ENCODE measurements at regions not wholly inside any gene's neighbourhood (a gene's known extent, or its start where the extent isn't known, plus 50 kb on each side); places are given as distances from the start of the nearest gene placed in this dataset.

DNA sequence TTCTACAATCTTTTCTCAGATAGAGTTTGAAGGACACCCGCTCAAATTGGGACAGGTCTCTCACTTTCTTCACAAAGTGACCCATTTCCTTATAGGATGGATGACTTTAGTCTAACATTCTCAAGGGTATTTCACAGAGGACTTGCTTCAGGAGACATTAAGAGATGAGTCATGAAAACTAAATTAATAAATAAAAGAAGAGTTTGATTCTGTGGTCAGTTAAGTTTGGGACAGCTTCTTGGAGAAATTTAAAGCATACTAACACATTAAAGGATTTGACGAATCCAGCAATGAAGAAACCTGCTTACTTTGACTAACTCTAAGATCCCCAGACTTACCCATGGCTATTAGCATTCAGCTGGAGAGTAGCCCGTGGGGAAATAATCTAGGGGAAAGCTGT lies 95.6 kb upstream of the RAB3GAP2 start:
- DNase-seq (ENCODE audit: low spot score) (no peak), ATAC-seq (no peak)
- Mint-ChIP-seq H3K27ac (no peak overlapping the region), H3K27me3 (peaks cover 14 to 41% of the 10 kb centered on the region in 2 donors), H3K4me1 (ENCODE audit: low read depth in 2 of 2) (no peaks in the 10 kb centered on the region), H3K36me3 (no peaks in the 10 kb centered on the region), H3K9me3 (no peaks in the 10 kb centered on the region), H3K4me3 (no peak overlapping the region)

GRCh38 chr1:220366269-220366668 lies 94.0 kb upstream of the RAB3GAP2 start:
- H3K4me1 Mint-ChIP-seq (ENCODE audit: low read depth in 2 of 2) = no peaks in the 10 kb centered on the region
- DNase-seq (ENCODE audit: low spot score) = no peak
- H3K27me3 Mint-ChIP-seq = peaks cover 18 to 50% of the 10 kb centered on the region in 2 donors
- H3K36me3 Mint-ChIP-seq = no peaks in the 10 kb centered on the region
- no peak overlapping the region for H3K27ac Mint-ChIP-seq
- no peak for ATAC-seq
- no peaks in the 10 kb centered on the region for H3K9me3 Mint-ChIP-seq
- no peak overlapping the region for H3K4me3 Mint-ChIP-seq

- no peaks in the 10 kb centered on the region for H3K36me3 Mint-ChIP-seq
- ATAC-seq (no peak), DNase-seq (ENCODE audit: low spot score) (no peak)
- peaks cover 3% of the 10 kb centered on the region for H3K9me3 Mint-ChIP-seq
- no peaks in the 10 kb centered on the region for H3K4me1 Mint-ChIP-seq (ENCODE audit: low read depth in 2 of 2)
- H3K27ac Mint-ChIP-seq = no peak overlapping the region
- H3K27me3 Mint-ChIP-seq = peaks cover 11 to 21% of the 10 kb centered on the region in 2 donors
- H3K4me3 Mint-ChIP-seq = no peak overlapping the region
These were observed 91.1 kb upstream of the RAB3GAP2 start for GRCh38 chr1:220363196-220363837.

GRCh38 chr1:220356981-220357850 lies 85.0 kb upstream of the RAB3GAP2 start:
- Mint-ChIP-seq H3K4me1 (ENCODE audit: low read depth in 2 of 2) (no peaks in the 10 kb centered on the region), H3K27me3 (peaks cover 11 to 13% of the 10 kb centered on the region in 2 donors), H3K36me3 (no peaks in the 10 kb centered on the region)

GRCh38 chr1:220353229-220354012 lies 81.2 kb upstream of the RAB3GAP2 start:
- no peaks in the 10 kb centered on the region for H3K9me3 Mint-ChIP-seq
- no peak overlapping the region for H3K27ac Mint-ChIP-seq
- H3K4me1 Mint-ChIP-seq (ENCODE audit: low read depth in 2 of 2) = no peaks in the 10 kb centered on the region
- ATAC-seq (no peak), DNase-seq (ENCODE audit: low spot score) (no peak)
- H3K36me3 Mint-ChIP-seq = no peaks in the 10 kb centered on the region
- H3K27me3 Mint-ChIP-seq = peaks cover 10 to 16% of the 10 kb centered on the region in 2 donors
- H3K4me3 Mint-ChIP-seq = no peak overlapping the region

More at GRCh38 chr1:220356981-220357850, 85.0 kb upstream of the RAB3GAP2 start:
- DNase-seq (ENCODE audit: low spot score) = no peak
- no peak for ATAC-seq
- H3K9me3 Mint-ChIP-seq = peaks cover 3% of the 10 kb centered on the region
- no peak overlapping the region for H3K4me3 Mint-ChIP-seq
- H3K27ac Mint-ChIP-seq = no peak overlapping the region

DNA sequence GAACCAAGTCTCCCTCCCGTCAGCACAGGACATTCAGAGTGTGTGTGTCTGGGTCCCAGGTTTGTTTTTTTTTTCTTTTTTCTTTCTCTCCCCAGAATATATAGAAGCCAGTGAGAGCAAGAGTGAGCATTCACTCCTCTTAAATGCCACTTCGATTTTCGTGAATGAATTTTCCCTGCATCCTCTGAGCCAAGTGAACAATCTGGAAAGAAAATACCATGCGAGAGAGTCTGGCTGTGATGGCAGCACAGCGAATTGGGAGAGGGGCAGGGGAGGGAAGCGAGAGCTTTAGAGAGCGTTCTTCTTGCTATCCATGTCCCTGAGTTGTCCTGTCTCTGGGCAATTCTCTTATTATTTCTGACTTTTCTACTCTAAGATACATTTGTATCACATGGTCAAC lies 76.0 kb upstream of the RAB3GAP2 start:
- no peaks in the 10 kb centered on the region for H3K9me3 Mint-ChIP-seq
- H3K36me3 Mint-ChIP-seq = no peaks in the 10 kb centered on the region
- H3K27me3 Mint-ChIP-seq = peaks cover 16 to 23% of the 10 kb centered on the region in 2 donors
- no peak overlapping the region for H3K4me3 Mint-ChIP-seq
- no peaks in the 10 kb centered on the region for H3K4me1 Mint-ChIP-seq (ENCODE audit: low read depth in 2 of 2)
- DNase-seq (ENCODE audit: low spot score) (no peak), ATAC-seq (no peak)
- no peak overlapping the region for H3K27ac Mint-ChIP-seq

DNA sequence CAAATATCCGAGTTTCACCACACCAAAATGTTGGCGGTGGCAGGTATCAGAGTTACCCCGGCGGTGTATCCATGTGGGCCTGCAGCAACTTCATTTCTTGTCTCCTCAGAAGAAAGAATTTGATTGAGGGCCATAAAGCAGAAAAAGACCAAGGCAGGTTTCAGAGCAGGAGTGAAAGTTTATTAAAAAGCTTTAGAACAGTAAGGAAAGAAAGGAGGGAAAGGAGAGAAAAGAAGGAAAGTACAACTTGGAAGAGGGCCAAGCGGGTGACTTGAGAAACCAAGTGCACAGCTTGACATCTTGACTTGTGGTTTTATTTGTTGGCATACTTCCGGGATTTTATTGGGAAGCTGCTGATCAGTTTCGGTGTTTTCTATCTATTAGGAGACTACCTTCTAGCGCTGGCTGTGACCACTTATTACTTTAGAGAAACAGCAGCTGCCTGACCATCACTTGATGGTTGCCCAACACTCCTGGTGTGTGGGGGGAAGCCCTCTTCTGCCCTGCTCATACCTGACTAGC lies 75.5 kb upstream of the RAB3GAP2 start:
- H3K27me3 Mint-ChIP-seq = peaks cover 16 to 21% of the 10 kb centered on the region in 2 donors
- no peak for ATAC-seq
- no peaks in the 10 kb centered on the region for H3K9me3 Mint-ChIP-seq
- no peaks in the 10 kb centered on the region for H3K4me1 Mint-ChIP-seq (ENCODE audit: low read depth in 2 of 2)
- no peak overlapping the region for H3K27ac Mint-ChIP-seq
- no peak overlapping the region for H3K4me3 Mint-ChIP-seq
- DNase-seq (ENCODE audit: low spot score) = no peak
- no peaks in the 10 kb centered on the region for H3K36me3 Mint-ChIP-seq

GRCh38 chr1:220344745-220345144 lies 72.5 kb upstream of the RAB3GAP2 start:
- H3K27ac Mint-ChIP-seq = no peak overlapping the region
- no peaks in the 10 kb centered on the region for H3K4me1 Mint-ChIP-seq (ENCODE audit: low read depth in 2 of 2)
- no peak overlapping the region for H3K4me3 Mint-ChIP-seq
- ATAC-seq (peak in 1 of 2 donors; percentile 22), DNase-seq (ENCODE audit: low spot score) (no peak)
- no peaks in the 10 kb centered on the region for H3K36me3 Mint-ChIP-seq
- H3K9me3 Mint-ChIP-seq = no peaks in the 10 kb centered on the region
- peaks cover 7 to 8% of the 10 kb centered on the region in 2 donors for H3K27me3 Mint-ChIP-seq

DNA sequence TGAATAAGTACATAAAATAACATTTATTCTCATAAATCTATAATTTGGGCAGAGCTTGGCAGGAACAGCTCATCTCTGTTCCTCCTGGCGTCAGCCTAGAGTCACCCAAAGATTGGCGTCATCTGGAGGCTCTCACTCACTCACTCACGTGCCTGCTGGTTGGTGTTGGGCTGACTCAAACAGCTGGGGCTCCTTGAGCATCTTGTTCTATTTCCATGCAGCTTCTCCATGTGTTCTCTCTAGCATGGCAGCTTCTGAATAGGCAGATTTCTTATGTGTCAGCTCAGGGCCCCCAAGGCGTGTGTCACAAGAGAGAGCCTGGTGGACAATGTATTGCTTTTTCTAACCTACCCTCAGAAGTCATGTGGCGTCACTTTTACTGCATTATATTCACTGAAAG lies 70.6 kb upstream of the RAB3GAP2 start:
- Mint-ChIP-seq H3K4me1 (ENCODE audit: low read depth in 2 of 2) (no peaks in the 10 kb centered on the region), H3K9me3 (no peaks in the 10 kb centered on the region), H3K27ac (no peak overlapping the region), H3K4me3 (no peak overlapping the region), H3K27me3 (peaks cover 7 to 8% of the 10 kb centered on the region in 2 donors), H3K36me3 (no peaks in the 10 kb centered on the region)
- DNase-seq (ENCODE audit: low spot score) (no peak), ATAC-seq (no peak)

GRCh38 chr1:220341126-220341525 lies 68.9 kb upstream of the RAB3GAP2 start:
- ATAC-seq = no peak
- no peak overlapping the region for H3K4me3 Mint-ChIP-seq
- H3K27me3 Mint-ChIP-seq = peaks cover 7% of the 10 kb centered on the region in 2 donors
- DNase-seq (ENCODE audit: low spot score) = no peak
- H3K27ac Mint-ChIP-seq = no peak overlapping the region
- no peaks in the 10 kb centered on the region for H3K4me1 Mint-ChIP-seq (ENCODE audit: low read depth in 2 of 2)
- H3K36me3 Mint-ChIP-seq = no peaks in the 10 kb centered on the region
- H3K9me3 Mint-ChIP-seq = no peaks in the 10 kb centered on the region

DNA sequence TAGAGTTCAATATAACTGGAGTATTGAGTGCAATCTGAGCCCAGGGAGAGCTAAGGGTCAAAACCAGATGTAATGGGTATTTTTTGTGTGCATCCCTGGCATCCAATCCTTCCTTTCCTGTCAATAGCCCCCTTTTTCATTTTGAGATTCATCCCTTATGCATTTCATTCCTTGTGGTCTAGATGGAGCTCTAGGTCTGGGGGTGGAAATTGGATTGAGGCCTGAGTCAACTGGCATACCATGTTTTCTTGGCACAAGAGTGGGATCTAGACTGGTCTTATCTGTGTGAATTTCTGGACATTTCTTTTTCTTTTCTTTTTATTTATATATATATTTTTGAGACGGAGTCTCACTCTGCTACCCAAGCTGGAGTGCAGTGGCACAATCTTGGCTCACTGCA lies 67.3 kb upstream of the RAB3GAP2 start:
- DNase-seq (ENCODE audit: low spot score) (no peak), ATAC-seq (no peak)
- no peaks in the 10 kb centered on the region for H3K36me3 Mint-ChIP-seq
- no peaks in the 10 kb centered on the region for H3K4me1 Mint-ChIP-seq (ENCODE audit: low read depth in 2 of 2)
- no peak overlapping the region for H3K27ac Mint-ChIP-seq
- H3K4me3 Mint-ChIP-seq = no peak overlapping the region
- no peaks in the 10 kb centered on the region for H3K9me3 Mint-ChIP-seq
- H3K27me3 Mint-ChIP-seq = peaks cover 0 to 5% of the 10 kb centered on the region in 2 donors

DNA sequence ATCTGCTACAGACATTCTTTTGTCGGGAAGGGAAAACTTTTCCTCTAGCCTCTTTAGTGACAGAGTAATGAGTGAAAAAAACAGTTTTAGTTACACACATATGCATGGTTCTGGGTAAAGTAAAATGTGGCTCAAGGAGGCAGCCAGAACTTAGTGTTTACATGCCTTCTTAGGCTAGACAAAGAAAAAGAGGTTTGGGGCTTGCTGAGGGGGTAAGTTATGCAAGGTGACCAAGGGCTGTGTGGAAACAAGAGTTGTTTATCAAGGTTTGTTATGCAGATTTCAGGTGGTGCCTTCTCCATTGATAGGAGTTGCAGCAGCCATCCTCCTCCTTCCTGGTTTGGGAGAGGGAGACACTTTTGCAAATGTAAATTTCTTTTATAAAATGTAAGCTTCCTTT lies 66.5 kb upstream of the RAB3GAP2 start:
- no peaks in the 10 kb centered on the region for H3K9me3 Mint-ChIP-seq
- no peak for ATAC-seq
- no peak overlapping the region for H3K4me3 Mint-ChIP-seq
- no peak overlapping the region for H3K27ac Mint-ChIP-seq
- H3K27me3 Mint-ChIP-seq = peaks cover 0 to 5% of the 10 kb centered on the region in 2 donors
- DNase-seq (ENCODE audit: low spot score) = no peak
- H3K36me3 Mint-ChIP-seq = no peaks in the 10 kb centered on the region
- no peaks in the 10 kb centered on the region for H3K4me1 Mint-ChIP-seq (ENCODE audit: low read depth in 2 of 2)

DNA sequence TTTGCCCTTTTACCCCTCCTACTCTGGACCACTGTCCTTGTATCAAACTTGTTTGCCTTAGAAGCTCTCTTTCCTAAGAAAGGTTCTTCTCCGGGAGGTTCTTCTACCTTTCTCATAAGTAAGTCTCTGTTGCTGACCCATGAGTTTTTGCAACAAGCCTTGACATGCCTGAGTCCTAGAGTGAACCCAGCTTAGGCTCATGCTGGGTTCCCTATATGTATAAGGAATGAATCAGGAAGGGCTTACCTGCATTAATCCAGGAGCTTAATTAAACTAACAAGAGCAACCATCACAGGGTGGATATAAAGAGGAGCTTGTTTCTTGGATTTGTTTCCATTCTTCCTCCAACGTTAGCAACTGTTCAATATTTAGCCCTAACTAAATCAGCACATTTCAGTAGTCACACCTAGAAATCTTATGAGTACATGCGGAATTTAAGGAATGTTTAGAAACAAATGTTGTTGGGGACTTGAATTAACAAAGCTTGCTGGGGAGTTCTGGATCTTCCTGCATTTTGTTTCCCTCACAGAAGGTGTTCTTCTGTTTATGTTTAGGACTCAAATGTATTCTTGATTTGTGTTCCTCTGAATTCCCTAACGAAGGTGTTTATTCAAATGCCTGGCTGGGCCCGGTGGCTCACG lies 64.3 kb upstream of the RAB3GAP2 start:
- Mint-ChIP-seq H3K4me1 (ENCODE audit: low read depth in 2 of 2) (no peaks in the 10 kb centered on the region), H3K4me3 (no peak overlapping the region), H3K9me3 (no peaks in the 10 kb centered on the region), H3K27ac (no peak overlapping the region), H3K27me3 (peaks cover 0 to 3% of the 10 kb centered on the region in 2 donors), H3K36me3 (no peaks in the 10 kb centered on the region)
- no peak for ATAC-seq
- no peak for DNase-seq (ENCODE audit: low spot score)
